ENCODE measurements at regions not wholly inside any gene's neighbourhood (a gene's known extent, or its start where the extent isn't known, plus 50 kb on each side); places are given as distances from the start of the nearest gene placed in this dataset.

- FAIRE-seq = no peak
- DNase-seq (ENCODE audit: insufficient read length, low spot score) = no peak
These were observed 115.4 kb upstream of the CNTLN start for GRCh38 chr9:17019398-17019797.

- no peak for DNase-seq (ENCODE audit: insufficient read length, low spot score)
- no peak for FAIRE-seq
These were observed 116.2 kb upstream of the CNTLN start for GRCh38 chr9:17018540-17019196.

- DNase-seq (ENCODE audit: insufficient read length, low spot score) = no peak
- FAIRE-seq = no peak
These were observed 116.8 kb upstream of the CNTLN start for GRCh38 chr9:17017931-17018491.

- FAIRE-seq = no peak
These were observed 120.9 kb upstream of the CNTLN start for GRCh38 chr9:17013891-17014290.

GRCh38 chr9:17013010-17013409, 121.8 kb upstream of the CNTLN start:
- FAIRE-seq (no peak), DNase-seq (ENCODE audit: insufficient read length, low spot score) (no peak)

More at GRCh38 chr9:17013891-17014290, 120.9 kb upstream of the CNTLN start:
- DNase-seq (ENCODE audit: insufficient read length, low spot score) = no peak

GRCh38 chr9:17011880-17012279, 123.0 kb upstream of the CNTLN start:
- DNase-seq (ENCODE audit: insufficient read length, low spot score) (no peak), FAIRE-seq (no peak)

- DNase-seq (ENCODE audit: insufficient read length, low spot score) (no peak), FAIRE-seq (no peak)
These were observed 125.8 kb upstream of the CNTLN start for GRCh38 chr9:17009071-17009470.

- DNase-seq (ENCODE audit: insufficient read length, low spot score) (no peak), FAIRE-seq (peak; percentile 68)
These were observed 129.6 kb upstream of the CNTLN start for GRCh38 chr9:17005056-17005823.

- DNase-seq (ENCODE audit: insufficient read length, low spot score) (no peak), FAIRE-seq (no peak)
These were observed 130.3 kb upstream of the CNTLN start for GRCh38 chr9:17004500-17004899.

GRCh38 chr9:17003576-17004240, 131.1 kb upstream of the CNTLN start:
- DNase-seq (ENCODE audit: insufficient read length, low spot score) = no peak

GRCh38 chr9:16996901-16997491, 126.5 kb upstream of the BNC2 start:
- DNase-seq (ENCODE audit: insufficient read length, low spot score) (no peak), FAIRE-seq (no peak)

More at GRCh38 chr9:17003576-17004240, 131.1 kb upstream of the CNTLN start:
- FAIRE-seq = no peak

- no peak for FAIRE-seq
- DNase-seq (ENCODE audit: insufficient read length, low spot score) = no peak
These were observed 121.7 kb upstream of the BNC2 start for GRCh38 chr9:16992138-16992537.

GRCh38 chr9:16987026-16987425, 116.6 kb upstream of the BNC2 start:
- FAIRE-seq (no peak), DNase-seq (ENCODE audit: insufficient read length, low spot score) (no peak)

GRCh38 chr9:16986556-16986955, 116.1 kb upstream of the BNC2 start:
- FAIRE-seq = no peak
- DNase-seq (ENCODE audit: insufficient read length, low spot score) = no peak

GRCh38 chr9:16985559-16986348, 115.3 kb upstream of the BNC2 start:
- no peak for DNase-seq (ENCODE audit: insufficient read length, low spot score)

GRCh38 chr9:16982780-16983310, 112.4 kb upstream of the BNC2 start:
- DNase-seq (ENCODE audit: insufficient read length, low spot score) (no peak), FAIRE-seq (no peak)

More at GRCh38 chr9:16985559-16986348, 115.3 kb upstream of the BNC2 start:
- FAIRE-seq = no peak

- FAIRE-seq (no peak), DNase-seq (ENCODE audit: insufficient read length, low spot score) (no peak)
These were observed 106.0 kb upstream of the BNC2 start for GRCh38 chr9:16976427-16976826.

GRCh38 chr9:16974436-16974835, 104.0 kb upstream of the BNC2 start:
- DNase-seq (ENCODE audit: insufficient read length, low spot score) (no peak), FAIRE-seq (no peak)

GRCh38 chr9:16970321-16970720, 99.9 kb upstream of the BNC2 start:
- FAIRE-seq (no peak), DNase-seq (ENCODE audit: insufficient read length, low spot score) (no peak)

- DNase-seq (ENCODE audit: insufficient read length, low spot score) (no peak), FAIRE-seq (no peak)
These were observed 93.8 kb upstream of the BNC2 start for GRCh38 chr9:16964228-16964627.

Data from GM19239 (cell line).